Mesothelial cell of epicardium (in vitro differentiated cells): ENCODE measurements at regions not wholly inside any gene's neighbourhood (a gene's known extent, or its start where the extent isn't known, plus 50 kb on each side); places are given as distances from the start of the nearest gene placed in this dataset.

ENCODE experiments used
- DNase-seq, 2 experiments: peaks; one replicate each; pipeline ENCODE4 v3.0.0; 2021; ENCODE audit warnings: low spot score in 2 of 2; ENCODE audit not compliant: unreplicated experiment in 2 of 2
- H3K27ac Mint-ChIP-seq: 2 replicates; pipeline ENCODE4 v1.8.0; 2021; ENCODE audit warnings: mixed read lengths
- H3K27me3 Mint-ChIP-seq: 2 replicates; pipeline ENCODE4 v1.8.0; 2021; ENCODE audit warnings: low read depth, mixed read lengths
- H3K36me3 Mint-ChIP-seq: 2 replicates; pipeline ENCODE4 v1.8.0; 2021; ENCODE audit warnings: mixed read lengths
- H3K4me1 Mint-ChIP-seq: 2 replicates; pipeline ENCODE4 v1.8.0; 2021; ENCODE audit warnings: mixed read lengths
- H3K4me3 Mint-ChIP-seq: 2 replicates; pipeline ENCODE4 v1.8.0; 2021; ENCODE audit warnings: mild to moderate bottlenecking, moderate library complexity, mixed read lengths
- H3K9me3 Mint-ChIP-seq: 2 replicates; pipeline ENCODE4 v1.8.0; 2021; ENCODE audit warnings: mixed read lengths
- CTCF ChIP-seq: fragments of 200-600 bp; sonication (generic); IDR thresholded peaks from one replicate; pipeline ENCODE4 v1.5.0; 2021; ENCODE audit warnings: antibody characterized with exemption; ENCODE audit not compliant: unreplicated experiment

- H3K36me3 Mint-ChIP-seq = no peaks in the 10 kb centered on the region
- DNase-seq = no peak
- no peak overlapping the region for H3K4me3 Mint-ChIP-seq
- no peak overlapping the region for H3K27ac Mint-ChIP-seq
- no peaks in the 10 kb centered on the region for H3K9me3 Mint-ChIP-seq
- peaks cover 25% of the 10 kb centered on the region for H3K27me3 Mint-ChIP-seq
- H3K4me1 Mint-ChIP-seq = no peaks in the 10 kb centered on the region
- no peak for TF ChIP-seq CTCF
Measured at GRCh38 chr22:19655399-19655798, 58.9 kb upstream of the SEPTIN5 start.

GRCh38 chr22:19656541-19657251 lies 57.6 kb upstream of the SEPTIN5 start:
- TF ChIP-seq CTCF = no peak

GRCh38 chr22:19657252-19658056 lies 56.8 kb upstream of the SEPTIN5 start:
- Mint-ChIP-seq H3K27me3 (peaks cover 7% of the 10 kb centered on the region), H3K9me3 (no peaks in the 10 kb centered on the region), H3K36me3 (no peaks in the 10 kb centered on the region), H3K4me3 (no peak overlapping the region), H3K4me1 (no peaks in the 10 kb centered on the region), H3K27ac (no peak overlapping the region)
- TF ChIP-seq CTCF = no peak
- no peak for DNase-seq

More at GRCh38 chr22:19656541-19657251, 57.6 kb upstream of the SEPTIN5 start:
- H3K4me1 Mint-ChIP-seq = no peaks in the 10 kb centered on the region
- peaks cover 13% of the 10 kb centered on the region for H3K27me3 Mint-ChIP-seq
- no peaks in the 10 kb centered on the region for H3K36me3 Mint-ChIP-seq
- no peak overlapping the region for H3K4me3 Mint-ChIP-seq
- DNase-seq = peak in 1 of 2 experiments; percentile 22
- H3K27ac Mint-ChIP-seq = no peak overlapping the region
- H3K9me3 Mint-ChIP-seq = no peaks in the 10 kb centered on the region

- no peak for TF ChIP-seq CTCF
- Mint-ChIP-seq H3K27me3 (no peaks in the 10 kb centered on the region), H3K4me1 (peaks cover 2% of the 10 kb centered on the region), H3K36me3 (no peaks in the 10 kb centered on the region), H3K4me3 (no peak overlapping the region), H3K27ac (no peak overlapping the region), H3K9me3 (no peaks in the 10 kb centered on the region)
- DNase-seq = no peak
Measured at GRCh38 chr22:19658057-19658966, 56.0 kb upstream of the SEPTIN5 start.

- no peaks in the 10 kb centered on the region for H3K9me3 Mint-ChIP-seq
- no peak for DNase-seq
- TF ChIP-seq CTCF = no peak
- no peaks in the 10 kb centered on the region for H3K27me3 Mint-ChIP-seq
- no peaks in the 10 kb centered on the region for H3K36me3 Mint-ChIP-seq
- H3K4me1 Mint-ChIP-seq = peaks cover 11% of the 10 kb centered on the region
- H3K27ac Mint-ChIP-seq = no peak overlapping the region
- H3K4me3 Mint-ChIP-seq = no peak overlapping the region
Measured at GRCh38 chr22:19658967-19659804, 55.1 kb upstream of the SEPTIN5 start.
